ENCODE measurements at regions not wholly inside any gene's neighbourhood (a gene's known extent, or its start where the extent isn't known, plus 50 kb on each side); places are given as distances from the start of the nearest gene placed in this dataset.
"Not testable (repeated sequence)": the region's sequence is repeated elsewhere in the genome, so short reads cannot be mapped to it uniquely, and the experiment has no call there.

DNA sequence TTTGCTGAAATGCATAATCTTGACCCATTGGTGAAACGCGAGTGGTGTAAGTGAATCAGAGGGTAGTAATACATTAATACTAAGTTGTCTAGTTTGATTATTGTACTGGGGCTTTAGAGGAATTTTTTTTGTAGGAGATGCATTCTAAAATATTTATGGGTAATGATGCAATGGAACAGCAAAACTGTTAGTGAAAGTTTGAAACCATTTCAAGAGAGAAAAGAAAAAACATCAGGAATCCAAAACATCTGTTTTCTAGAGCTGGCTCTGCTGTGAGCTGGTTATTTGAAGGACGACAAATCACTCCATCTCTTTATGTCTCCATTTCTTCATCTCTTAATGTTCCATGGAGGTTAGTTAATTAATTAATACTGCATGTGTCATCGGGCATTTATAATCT, 351.9 kb upstream of the FAT1 start:
- no peak for ATAC-seq
- intact Hi-C loops (cut with micrococcal nuclease), result no loop called here
- no peak for DNase-seq

DNA sequence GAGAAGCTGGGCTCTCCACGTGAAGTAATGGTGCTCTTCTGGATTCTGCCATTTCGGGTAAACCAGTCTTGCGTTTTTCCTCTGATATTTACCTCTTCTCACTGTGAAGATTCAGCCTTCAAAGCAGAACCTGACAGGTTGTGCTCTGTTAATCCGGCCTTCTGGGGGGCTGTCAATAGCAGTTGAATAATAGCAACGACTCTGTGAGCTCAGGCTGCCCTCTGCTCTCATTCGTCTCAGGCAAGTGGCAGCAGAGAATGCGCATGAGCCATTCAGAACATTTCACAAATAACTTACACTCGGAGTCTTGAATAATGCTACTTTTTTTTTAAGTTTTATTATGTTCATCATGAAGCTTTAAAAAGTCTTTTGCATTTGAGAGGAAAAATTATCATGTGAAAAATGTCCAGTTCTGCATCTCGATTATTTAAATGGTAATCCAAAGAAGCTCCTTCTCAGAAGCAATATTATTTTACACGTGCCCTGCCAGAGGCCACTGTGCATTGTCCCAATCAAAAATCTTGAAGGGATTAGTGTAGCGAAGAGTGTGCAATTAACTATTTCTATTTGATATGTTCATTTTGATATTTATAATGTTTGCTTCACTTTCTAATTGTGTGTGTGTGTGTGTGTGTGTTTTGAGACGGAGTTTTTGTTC, 354.2 kb upstream of the FAT1 start:
- no peak for DNase-seq
- intact Hi-C loops (cut with micrococcal nuclease), result no loop called here
- ATAC-seq, result no peak

DNA sequence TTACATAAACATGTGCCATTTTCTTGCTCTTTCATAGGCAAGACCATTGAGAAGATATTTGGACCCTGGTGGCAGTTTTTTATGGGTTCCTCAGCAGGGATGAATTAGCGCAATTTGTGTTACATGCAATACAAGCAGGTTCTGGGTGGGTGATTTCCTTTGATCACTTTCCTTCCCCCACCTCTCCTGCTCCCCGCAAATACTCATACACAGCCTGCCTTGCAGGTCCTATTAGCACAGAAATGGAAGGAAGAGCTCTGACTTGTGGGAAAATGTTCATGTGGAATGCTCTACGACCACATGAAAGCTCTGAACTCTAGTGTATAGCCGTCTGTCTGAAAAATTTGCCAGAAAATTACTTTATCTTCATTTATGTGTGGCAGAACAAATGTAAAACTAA, 361.0 kb upstream of the FAT1 start:
- intact Hi-C loops (cut with micrococcal nuclease), result no loop called here
- ATAC-seq (no peak), DNase-seq (no peak)

DNA sequence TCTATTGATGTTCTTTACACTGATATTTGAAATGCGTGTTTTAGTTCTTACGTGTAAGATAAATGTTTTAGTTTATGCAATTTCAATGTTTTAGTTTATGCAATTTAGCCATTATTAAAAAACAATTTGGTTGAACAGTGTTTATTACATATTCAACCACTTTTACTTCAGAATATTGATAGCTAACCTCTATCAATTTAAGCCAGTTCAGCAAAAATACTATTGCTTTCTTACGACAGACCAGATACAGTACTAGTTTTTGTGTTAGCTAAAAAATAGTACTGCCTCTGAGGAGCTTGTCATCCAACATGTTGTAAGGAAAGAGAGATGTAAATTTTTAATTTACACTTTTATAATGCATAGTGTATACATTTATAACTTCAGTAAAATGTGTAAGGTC, 361.7 kb upstream of the FAT1 start:
- ATAC-seq, result no peak
- intact Hi-C loops (cut with micrococcal nuclease), result no loop called here
- no peak for DNase-seq

DNA sequence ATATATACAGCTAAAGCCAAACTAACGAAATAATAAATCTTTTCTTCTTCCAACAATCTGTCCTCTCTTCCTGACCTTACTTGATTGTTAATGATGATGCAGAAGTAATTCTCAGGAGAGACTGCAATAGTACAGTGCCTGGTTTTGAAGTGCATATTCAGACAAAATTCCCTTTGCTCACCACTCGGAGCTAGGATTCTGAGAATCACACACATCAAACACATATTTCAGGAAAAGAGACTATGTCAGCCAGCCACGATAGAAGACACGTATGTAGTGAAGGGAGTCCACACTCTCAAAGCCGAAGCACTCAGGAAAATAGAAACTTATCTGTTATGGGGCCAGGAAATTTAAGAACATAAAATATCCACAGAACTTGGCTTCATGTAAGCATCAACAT, 362.5 kb upstream of the FAT1 start:
- intact Hi-C loops (cut with micrococcal nuclease), result no loop called here
- no peak for DNase-seq
- no peak for ATAC-seq

DNA sequence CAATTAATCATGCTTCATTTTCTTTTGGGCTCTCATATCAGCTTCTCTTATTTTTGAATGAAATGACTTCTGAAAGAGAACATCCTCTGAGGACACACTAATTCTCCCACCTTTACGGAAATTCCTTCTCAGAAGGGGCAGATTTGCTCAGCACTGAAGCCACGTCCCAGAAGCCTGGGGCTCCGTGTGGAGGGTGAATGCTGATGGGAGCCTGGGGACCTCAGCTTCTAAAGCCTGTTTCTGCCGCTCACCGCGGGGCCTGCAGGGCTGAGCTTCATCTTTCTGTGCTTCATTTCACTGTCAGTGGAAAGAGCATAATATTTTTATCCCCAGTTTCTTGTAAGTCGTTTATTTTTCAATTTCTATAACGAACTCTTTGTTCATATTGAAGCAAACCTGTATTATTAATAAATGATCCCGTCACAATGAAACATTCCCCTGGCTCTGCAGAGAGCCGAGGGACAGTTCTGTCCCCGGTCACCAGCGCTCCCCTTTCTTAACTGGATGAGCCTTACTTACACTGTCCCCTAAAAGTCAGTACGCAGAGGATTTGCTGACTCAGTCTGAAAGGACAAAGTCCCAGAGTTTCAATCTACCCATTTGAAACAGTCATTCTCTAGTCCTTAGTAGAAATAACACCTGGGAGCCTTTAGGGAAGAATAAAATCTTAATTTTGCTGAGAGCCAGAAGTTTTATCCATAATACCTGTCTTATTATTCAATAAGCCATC, 364.6 kb upstream of the FAT1 start:
- intact Hi-C loops (cut with micrococcal nuclease), result no loop called here
- no peak for DNase-seq
- no peak for ATAC-seq

DNA sequence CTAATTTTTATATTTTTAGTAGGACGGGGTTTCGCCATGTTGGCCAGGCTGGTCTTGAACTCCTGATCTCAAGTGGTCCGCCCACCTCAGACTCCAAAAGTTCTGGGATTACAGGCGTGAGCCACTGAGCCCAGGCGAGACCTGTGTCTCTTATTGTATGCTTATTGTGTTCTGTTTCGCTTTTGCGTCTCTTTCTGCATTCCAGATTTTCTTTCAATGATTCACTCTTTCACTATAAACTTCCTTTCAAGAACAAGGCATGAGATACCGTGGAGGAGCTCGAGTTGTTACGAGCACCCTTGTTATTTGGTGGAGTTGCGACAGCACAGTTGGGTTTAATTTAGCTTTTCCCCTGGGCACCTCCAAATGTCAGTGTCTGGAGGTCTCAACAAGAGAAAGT, 366.7 kb upstream of the FAT1 start:
- ATAC-seq (no peak), DNase-seq (no peak)
- intact Hi-C loops (cut with micrococcal nuclease), result no loop called here

DNA sequence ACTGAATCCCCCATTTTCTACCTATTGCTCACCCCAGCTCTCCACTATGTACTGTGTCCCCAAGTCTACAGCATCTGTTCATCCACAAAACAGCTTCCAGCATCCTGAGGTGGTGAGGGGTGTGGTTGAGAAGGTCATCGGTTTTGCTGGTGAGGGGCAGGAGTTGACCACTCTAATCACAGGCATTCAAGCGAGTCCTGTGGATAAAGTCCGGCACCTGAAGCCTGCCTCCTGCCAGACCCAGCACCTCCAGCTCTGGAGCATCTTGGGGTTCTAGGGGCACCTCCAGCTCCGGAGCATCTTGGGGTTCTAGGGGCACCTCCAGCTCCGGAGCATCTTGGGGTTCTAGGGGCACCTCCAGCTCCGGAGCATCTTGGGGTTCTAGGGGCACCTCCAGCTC, 367.2 kb upstream of the FAT1 start:
- intact Hi-C loops (cut with micrococcal nuclease); DNase-seq; ATAC-seq: not testable (repeated sequence)

DNA sequence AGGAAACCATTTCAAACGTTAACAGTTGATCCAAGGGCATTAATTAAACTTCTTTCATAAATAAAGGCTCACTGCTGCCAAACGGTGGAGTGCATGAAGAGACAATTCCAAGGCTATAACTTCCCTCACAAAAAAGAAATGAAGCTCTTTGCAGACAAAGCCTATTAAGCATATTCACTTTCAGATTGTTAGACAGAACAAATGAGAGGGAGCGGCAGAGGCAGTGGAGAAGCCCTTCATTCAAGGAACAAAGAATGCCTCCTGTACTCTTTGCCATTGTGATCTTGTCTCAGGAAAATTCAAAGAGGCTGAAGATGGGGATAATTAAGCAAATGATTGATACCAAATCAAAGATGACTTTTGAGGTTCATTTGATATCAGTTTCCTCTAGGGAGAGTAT, 370.5 kb upstream of the FAT1 start:
- ATAC-seq, result no peak
- no peak for DNase-seq
- intact Hi-C loops (cut with micrococcal nuclease), result no loop called here

DNA sequence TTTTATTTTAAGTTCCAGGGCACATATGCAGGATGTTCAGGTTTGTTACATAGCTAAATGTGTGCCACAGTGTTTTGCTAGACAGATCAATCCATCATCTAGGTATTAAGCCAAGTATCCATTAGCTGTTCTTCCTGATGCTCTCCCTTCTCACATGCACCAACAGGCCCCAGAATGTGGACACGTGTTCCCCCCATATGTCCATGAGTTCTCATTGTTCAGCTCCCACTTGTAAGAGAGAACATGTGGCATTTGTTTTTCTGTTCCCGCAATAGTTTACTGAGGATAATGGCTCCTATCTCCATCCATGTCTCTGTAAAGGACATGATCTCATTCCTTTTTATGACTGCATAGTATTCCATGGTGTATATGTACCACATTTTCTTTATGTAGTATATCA, 374.8 kb upstream of the FAT1 start:
- intact Hi-C loops (cut with micrococcal nuclease), result no loop called here
- ATAC-seq (no peak), DNase-seq (no peak)

DNA sequence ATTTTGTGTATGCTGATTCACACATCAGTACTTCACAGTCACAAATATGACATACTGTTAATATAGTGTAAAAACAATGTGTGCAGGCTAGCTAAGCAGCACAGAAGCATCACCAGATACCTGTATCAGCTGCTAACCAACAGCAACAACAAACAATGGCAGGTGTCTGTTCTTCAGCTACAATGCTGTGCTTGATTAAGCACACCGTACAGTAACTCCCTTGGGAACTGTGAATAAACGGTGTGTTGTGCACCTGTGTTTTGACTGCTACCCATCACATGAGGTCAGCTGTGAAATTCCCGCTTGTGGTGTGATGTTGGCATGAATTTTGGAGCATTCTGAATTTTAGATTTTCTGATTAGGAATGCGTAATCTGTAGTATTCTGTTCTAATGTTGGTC, 379.7 kb upstream of the FAT1 start:
- intact Hi-C loops (cut with micrococcal nuclease), result no loop called here
- DNase-seq, result no peak
- no peak for ATAC-seq

DNA sequence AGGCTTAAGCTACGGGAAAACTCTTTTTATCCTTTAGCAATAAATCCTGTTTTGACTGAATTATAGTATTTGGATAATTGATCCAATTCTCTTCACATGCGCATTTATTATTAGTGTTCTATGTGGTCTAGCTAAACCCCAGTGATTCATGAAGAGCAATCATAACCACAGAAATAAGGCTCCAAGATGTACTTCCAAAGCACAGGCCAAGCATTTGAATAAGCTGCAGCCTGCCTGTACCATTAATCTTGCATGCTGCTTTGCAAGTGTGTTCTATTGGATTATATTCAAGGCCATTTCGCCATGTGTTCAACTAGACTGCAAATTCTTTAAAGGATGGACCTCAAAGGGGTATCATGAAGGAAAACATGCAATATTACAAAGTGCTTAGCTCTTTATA, 385.2 kb upstream of the FAT1 start:
- intact Hi-C loops (cut with micrococcal nuclease), result no loop called here
- no peak for ATAC-seq

DNA sequence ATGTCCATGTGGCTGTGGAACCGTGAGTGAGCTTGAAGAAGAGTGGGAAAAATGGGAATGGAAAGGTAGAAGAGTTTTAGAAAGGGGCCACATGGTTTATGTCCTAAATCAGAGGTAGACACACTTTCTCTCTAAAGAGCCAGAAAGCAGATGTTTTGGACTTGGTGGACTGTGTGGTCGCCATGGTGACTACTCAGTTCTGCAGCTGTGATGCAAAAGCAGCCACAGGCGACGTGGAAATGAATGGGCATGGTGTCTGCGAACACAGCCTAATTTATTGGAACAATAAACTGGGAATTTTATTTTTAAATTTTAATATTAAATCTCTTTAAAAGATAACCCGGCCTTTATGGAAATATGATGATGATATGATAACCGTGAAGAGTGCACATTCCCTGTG, 386.0 kb upstream of the FAT1 start:
- DNase-seq (no peak), ATAC-seq (no peak)
- intact Hi-C loops (cut with micrococcal nuclease), result no loop called here

More for the DNA sequence above, 385.2 kb upstream of the FAT1 start:
- DNase-seq, result no peak

DNA sequence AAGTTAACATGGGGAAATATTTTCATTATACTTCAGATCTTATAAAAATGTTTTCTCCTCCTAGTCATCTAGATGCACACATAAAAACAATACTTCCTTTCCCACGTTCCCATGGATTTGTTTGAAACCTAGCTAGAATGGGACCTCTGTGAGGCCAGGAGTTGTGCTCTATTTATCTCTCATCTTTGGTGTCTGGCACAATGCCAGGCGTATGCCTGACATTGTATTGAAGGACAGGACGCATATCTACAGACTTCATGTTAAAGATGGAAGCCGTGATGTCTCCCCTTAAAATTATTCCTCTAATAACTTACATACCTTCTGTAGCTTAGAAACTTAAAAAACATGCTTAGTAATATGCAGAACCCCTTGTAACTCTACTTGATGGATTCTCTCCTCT, 394.5 kb upstream of the FAT1 start:
- intact Hi-C loops (cut with micrococcal nuclease), result no loop called here
- ATAC-seq, result no peak
- no peak for DNase-seq

DNA sequence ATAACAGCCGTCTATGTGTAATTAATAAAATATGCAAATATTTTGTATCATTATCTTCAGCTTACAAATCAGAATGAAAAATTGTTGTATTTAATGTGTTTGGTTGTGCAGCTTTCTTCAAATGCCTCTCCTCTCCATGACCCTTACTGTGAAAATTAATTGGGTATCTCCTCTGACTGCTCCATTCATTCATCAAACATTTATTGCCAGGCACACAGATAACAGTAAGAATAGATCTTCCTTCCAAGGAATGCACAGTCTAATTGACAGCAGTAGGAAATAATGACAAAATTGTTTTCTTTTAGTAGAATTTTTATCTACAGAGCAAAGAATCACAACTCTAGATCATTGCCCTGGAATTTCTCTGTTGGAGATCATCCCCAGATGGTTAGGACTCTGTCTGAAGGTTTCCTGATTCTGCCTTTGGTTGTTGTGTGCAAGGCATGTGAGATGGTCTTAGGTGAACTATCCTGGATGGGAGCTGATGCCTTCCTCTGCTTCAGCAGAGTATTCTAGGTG, 395.0 kb upstream of the FAT1 start:
- DNase-seq (no peak), ATAC-seq (no peak)
- intact Hi-C loops (cut with micrococcal nuclease), result no loop called here

DNA sequence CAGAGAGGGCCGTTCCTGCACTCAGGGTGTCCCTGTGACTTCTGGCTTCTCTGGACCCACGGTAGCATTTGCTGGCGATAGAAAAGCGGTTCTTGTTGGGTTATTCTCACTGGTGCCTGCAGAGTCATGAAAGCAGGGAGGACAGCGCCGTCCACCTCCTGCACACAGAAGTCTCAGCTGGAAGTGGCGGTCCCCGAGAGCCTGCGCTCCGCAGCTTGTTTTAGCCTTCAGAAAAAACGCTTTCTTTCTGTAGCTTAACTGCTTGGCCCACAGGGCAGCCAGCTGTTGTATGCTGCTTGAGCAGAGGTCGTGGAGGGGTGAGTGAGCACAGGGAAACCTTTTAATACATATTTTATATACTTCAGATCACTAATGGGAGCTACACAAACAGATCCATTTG, 400.7 kb upstream of the FAT1 start:
- intact Hi-C loops (cut with micrococcal nuclease), result no loop called here
- DNase-seq, result no peak
- no peak for ATAC-seq

DNA sequence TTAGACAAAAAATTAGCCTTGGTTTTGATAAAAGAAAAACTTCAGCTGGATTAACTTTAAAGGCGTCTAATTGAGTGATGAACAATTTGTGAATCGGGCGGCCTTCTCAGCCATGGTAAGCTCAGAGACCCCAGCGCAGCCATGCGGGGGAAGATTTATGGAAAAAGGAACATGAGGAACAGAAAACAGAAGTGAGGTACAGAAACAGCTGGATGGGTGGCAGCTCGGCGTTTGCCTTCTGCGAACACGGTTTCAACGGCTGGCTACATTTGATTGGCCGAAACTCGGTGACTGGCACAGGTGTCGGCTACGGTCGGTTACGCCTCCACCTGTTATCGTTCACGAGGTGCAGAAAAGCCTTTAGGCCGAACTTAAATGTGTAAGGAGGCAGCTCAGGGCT, 401.4 kb upstream of the FAT1 start:
- intact Hi-C loops (cut with micrococcal nuclease), result no loop called here
- ATAC-seq (no peak), DNase-seq (no peak)

DNA sequence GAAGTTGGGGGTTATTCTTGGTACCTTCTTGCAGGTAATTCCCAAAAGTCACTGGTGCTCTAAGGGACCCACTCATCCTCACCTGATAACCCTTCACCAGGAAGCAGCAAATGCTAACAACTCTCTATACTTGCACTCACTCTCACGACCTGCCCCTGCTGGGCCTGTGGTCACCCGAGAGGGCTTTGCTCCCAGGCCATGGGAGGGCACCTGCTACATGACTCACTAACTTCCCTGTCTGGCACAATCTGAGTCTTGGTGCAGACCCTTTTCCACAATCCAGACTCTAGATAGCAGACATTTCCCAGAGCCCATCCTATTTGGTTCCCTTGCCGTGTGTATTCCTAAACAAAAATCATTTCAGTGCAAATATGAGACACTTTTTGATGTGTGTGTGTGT, 403.8 kb upstream of the FAT1 start:
- ATAC-seq, result no peak
- no peak for DNase-seq
- intact Hi-C loops (cut with micrococcal nuclease), result no loop called here

DNA sequence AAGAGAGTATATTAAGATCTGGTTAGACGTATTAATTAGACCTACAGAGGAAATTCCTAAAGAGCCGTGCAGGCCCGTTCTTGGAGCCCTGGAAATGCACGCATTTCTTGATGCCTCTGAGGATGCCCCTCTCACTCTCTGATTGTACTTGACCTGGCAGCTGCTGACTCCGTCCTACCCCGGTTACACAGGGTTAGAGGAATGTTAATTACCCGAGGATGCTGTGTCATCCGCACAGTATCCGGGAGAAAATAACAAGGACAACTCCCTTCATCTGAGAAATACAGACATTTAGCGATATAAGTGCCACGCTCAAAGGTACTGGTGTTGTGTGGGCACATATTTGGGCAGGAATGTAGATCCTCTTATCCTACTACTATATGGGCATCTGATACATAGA, 404.6 kb upstream of the FAT1 start:
- intact Hi-C loops (cut with micrococcal nuclease), result no loop called here
- DNase-seq (no peak), ATAC-seq (no peak)

DNA sequence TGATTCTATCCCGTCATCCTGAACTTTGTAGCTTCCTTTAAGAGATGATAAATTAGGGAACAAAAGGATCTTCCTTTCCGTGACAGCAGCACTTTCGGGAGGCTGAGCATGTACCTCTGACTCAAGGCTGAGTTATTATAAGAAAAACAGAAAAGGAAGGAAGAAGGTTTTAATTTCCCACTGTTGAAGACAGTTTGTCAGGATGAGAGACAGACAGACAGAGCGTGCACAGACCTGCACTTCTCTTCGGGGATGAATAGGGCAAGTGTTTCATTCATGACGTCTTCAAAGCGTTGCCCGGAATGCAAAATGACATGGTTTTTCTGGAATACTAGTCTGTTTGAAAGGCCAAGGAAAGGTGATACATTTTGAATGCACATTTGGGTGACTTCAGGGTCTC, 405.3 kb upstream of the FAT1 start:
- intact Hi-C loops (cut with micrococcal nuclease), result no loop called here
- no peak for DNase-seq

DNA sequence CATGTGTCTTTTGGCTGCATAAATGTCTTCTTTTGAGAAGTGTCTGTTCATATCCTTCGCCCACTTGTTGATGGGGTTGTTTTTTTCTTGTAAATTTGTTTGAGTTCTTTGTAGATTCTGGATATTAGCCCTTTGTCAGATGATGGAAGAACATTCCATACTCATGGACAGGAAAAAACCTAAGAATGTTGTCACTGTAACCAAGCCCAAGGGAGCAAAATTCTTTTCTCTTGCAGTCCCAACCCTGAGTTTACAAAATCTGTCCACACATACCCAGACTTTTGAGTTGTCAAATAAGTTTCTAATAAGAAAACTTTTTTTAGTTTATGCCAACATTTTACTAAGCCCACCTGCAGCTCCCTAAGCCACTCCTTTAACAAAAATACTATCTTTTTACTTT, 408.2 kb upstream of the FAT1 start:
- intact Hi-C loops (cut with micrococcal nuclease); ATAC-seq: not testable (repeated sequence)

More for the DNA sequence above, 405.3 kb upstream of the FAT1 start:
- ATAC-seq, result no peak

More for the DNA sequence above, 408.2 kb upstream of the FAT1 start:
- not testable (repeated sequence) for DNase-seq
